Breast epithelium (tissue), 3 donors: ENCODE measurements at regions not wholly inside any gene's neighbourhood (a gene's known extent, or its start where the extent isn't known, plus 50 kb on each side); places are given as distances from the start of the nearest gene placed in this dataset.

ENCODE experiments used
- CTCF ChIP-seq, 3 donors: fragments of 450-650 bp; IDR thresholded peaks; one replicate each; pipeline ENCODE4 v1.5.1; 2016 to 2017; ENCODE audit warnings: antibody characterized with exemption in 3 of 3, mild to moderate bottlenecking in 3 of 3, moderate library complexity in 3 of 3
- POLR2A ChIP-seq: fragments of 450-650 bp; IDR thresholded peaks from one replicate; pipeline ENCODE4 v1.6.1; 2016; ENCODE audit warnings: antibody characterized with exemption, mild to moderate bottlenecking, moderate library complexity
- POLR2AphosphoS5 ChIP-seq, 3 donors: sonication (generic); formaldehyde crosslinking; IDR thresholded peaks; one replicate each; pipeline ENCODE4 v1.6.1; 2017; ENCODE audit warnings: antibody characterized with exemption in 3 of 3

- TF ChIP-seq CTCF (IDR thresholded peaks at IDR 0.05), result no peak
- no peak for TF ChIP-seq POLR2AphosphoS5 (IDR thresholded peaks at IDR 0.05)
- no peak for TF ChIP-seq POLR2A
Observed at GRCh38 chr22:26770624-26771023, 113.2 kb downstream of the MIAT start.
